ENCODE measurements at regions not wholly inside any gene's neighbourhood (a gene's known extent, or its start where the extent isn't known, plus 50 kb on each side); places are given as distances from the start of the nearest gene placed in this dataset.

DNA sequence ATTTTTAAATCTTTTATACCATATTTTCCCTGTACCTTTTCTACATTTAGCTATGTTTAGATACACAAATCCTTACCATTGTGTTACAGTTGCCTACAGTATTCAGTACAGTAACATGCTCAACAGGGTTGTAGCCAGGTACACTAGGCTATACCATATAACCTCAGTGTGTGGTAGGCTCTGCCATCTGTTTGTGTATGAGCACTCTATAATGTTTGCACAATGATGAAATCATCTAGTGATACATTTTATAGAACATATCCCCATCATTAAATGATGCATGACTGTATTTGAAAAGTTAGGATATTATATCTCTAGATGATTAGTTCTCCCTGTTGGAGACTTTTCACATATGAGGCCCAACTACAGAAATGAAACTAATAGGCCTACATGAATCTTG lies 188.6 kb downstream of the STK31 start:
- TF ChIP-seq, protein P1, sequence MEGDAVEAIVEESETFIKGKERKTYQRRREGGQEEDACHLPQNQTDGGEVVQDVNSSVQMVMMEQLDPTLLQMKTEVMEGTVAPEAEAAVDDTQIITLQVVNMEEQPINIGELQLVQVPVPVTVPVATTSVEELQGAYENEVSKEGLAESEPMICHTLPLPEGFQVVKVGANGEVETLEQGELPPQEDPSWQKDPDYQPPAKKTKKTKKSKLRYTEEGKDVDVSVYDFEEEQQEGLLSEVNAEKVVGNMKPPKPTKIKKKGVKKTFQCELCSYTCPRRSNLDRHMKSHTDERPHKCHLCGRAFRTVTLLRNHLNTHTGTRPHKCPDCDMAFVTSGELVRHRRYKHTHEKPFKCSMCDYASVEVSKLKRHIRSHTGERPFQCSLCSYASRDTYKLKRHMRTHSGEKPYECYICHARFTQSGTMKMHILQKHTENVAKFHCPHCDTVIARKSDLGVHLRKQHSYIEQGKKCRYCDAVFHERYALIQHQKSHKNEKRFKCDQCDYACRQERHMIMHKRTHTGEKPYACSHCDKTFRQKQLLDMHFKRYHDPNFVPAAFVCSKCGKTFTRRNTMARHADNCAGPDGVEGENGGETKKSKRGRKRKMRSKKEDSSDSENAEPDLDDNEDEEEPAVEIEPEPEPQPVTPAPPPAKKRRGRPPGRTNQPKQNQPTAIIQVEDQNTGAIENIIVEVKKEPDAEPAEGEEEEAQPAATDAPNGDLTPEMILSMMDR (IDR thresholded peaks at IDR 0.05): no peak
- no peak for TF ChIP-seq POLR2A (IDR thresholded peaks at IDR 0.05)
